Panc1 (cell line): ENCODE measurements at regions not wholly inside any gene's neighbourhood (a gene's known extent, or its start where the extent isn't known, plus 50 kb on each side); places are given as distances from the start of the nearest gene placed in this dataset.

Experiments used
- ATAC-seq: fragments of 200-7000 bp; cut with Tn5 transposase; 2 replicates; pipeline ENCODE4 v1.9.1; 2020; ENCODE audit warnings: mild to moderate bottlenecking, moderate library complexity
- BruUV-seq: library from RNA; stranded (reverse); fragments of 400-500 nt; replicated peaks from 2 replicates; lab custom pipeline; 2021; lab: Mats Ljungman, UMichigan
- CTCF ChIA-PET: fragments of 300-600 bp; sonication (Branson Sonifier 250); formaldehyde crosslinking; loops from one replicate; lab custom pipeline; 2022; ENCODE audit warnings: antibody characterized with exemption; lab: Charles Lee
- POLR2A ChIA-PET: fragments of 300-600 bp; sonication (Branson Sonifier 250); formaldehyde crosslinking; loops from one replicate; lab custom pipeline; 2022; ENCODE audit warnings: antibody characterized with exemption; lab: Charles Lee
- DNase-seq: peaks from one replicate; pipeline ENCODE4 v3.0.0-alpha.2; 2010; ENCODE audit warnings: low read depth, low spot score
- H3K27ac ChIP-seq: 2 replicates; pipeline ENCODE4 v1.5.1; 2011; ENCODE audit warnings: mild to moderate bottlenecking, low read length, inconsistent platforms
- H3K27me3 ChIP-seq: fragments of 200-500 bp; sonication (Bioruptor generic); 2 replicates; pipeline ENCODE4 v1.6.0; 2014; ENCODE audit warnings: low read length, inconsistent platforms; ENCODE audit not compliant: control insufficient read depth, insufficient read depth
- H3K36me3 ChIP-seq: fragments of 200-500 bp; sonication (Bioruptor generic); 2 replicates; pipeline ENCODE4 v1.5.1; 2014; ENCODE audit warnings: inconsistent platforms, mild to moderate bottlenecking, low read length, moderate library complexity; ENCODE audit not compliant: control insufficient read depth, insufficient read depth
- H3K4me1 ChIP-seq: 2 replicates; pipeline ENCODE4 v1.5.1; 2011; ENCODE audit warnings: inconsistent platforms, mild to moderate bottlenecking, low read length, moderate library complexity; ENCODE audit not compliant: control insufficient read depth, insufficient read depth
- H3K4me3 ChIP-seq, 2 experiments: 2 replicates each; pipeline ENCODE4 v1.5.1; 2011 to 2012; ENCODE audit warnings: low read depth in 2 of 2, low read length in 2 of 2, mild to moderate bottlenecking in 2 of 2, inconsistent platforms in 1 of 2, moderate library complexity in 1 of 2
- H3K9me3 ChIP-seq: fragments of 200-500 bp; sonication (Bioruptor generic); 2 replicates; pipeline ENCODE4 v1.5.1; 2014; ENCODE audit warnings: low read depth, mild to moderate bottlenecking, inconsistent platforms, low read length, moderate library complexity; ENCODE audit not compliant: control insufficient read depth, insufficient read depth
- POLR2AphosphoS5 ChIP-seq: IDR thresholded peaks from 2 replicates; pipeline ENCODE4 v1.6.1; 2012; ENCODE audit warnings: mild to moderate bottlenecking, low read depth, low read length, moderate library complexity
- SIN3A ChIP-seq: IDR thresholded peaks from 2 replicates; pipeline ENCODE4 v1.6.1; 2012; ENCODE audit warnings: low read depth, mild to moderate bottlenecking, low read length, moderate library complexity, borderline replicate concordance; ENCODE audit not compliant: insufficient read depth
- TCF7L2 ChIP-seq: IDR thresholded peaks from 2 replicates; pipeline ENCODE4 v1.6.1; 2011; ENCODE audit warnings: mild to moderate bottlenecking, low read depth, low read length, inconsistent platforms
- in situ Hi-C: cut with HindIII; loops from 2 replicates; pipeline ENCODE4 v1.10.0; 2016; ENCODE audit warnings: low sequenced_read_pairs, low pct_unique_long_range_greater_than_20kb
- intact Hi-C: fragments of 100-400 bp; cut with micrococcal nuclease; formaldehyde crosslinking; loops from one replicate; pipeline ENCODE4 v1.10.0; 2022; ENCODE audit not compliant: unreplicated experiment
- TF ChIP-seq, protein P1 (sequence below), 2 experiments: IDR thresholded peaks; 2 replicates each; pipeline ENCODE4 v1.6.1; 2011 to 2012; ENCODE audit warnings: low read depth in 2 of 2, control low read depth in 1 of 2, low read length in 1 of 2, mild to moderate bottlenecking in 1 of 2, moderate library complexity in 1 of 2; ENCODE audit not compliant: insufficient read depth in 1 of 2
- TF ChIP-seq, protein P2 (sequence below): fragments of 450-650 bp; IDR thresholded peaks from 2 replicates; pipeline ENCODE4 v1.5.1; 2017; ENCODE audit warnings: mild to moderate bottlenecking

DNA sequence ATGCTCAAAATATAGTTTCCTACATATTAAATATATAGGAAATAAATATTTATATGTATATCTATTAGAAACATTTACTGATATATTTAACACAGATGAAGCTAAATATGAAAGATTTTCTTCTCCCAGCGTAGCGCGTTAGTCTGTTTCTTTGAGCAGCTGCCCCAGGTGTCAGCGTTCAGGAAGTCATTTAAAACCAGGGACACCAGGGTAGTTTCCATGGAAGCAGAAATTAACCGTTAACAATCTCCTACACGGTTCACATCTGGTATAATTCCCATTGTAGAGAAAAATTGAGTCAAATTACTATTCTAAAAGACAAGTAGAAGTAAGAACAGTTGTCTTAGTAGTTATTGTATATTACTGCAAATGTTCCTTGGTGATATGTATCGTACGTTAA lies 1443.7 kb downstream of the MRPL39 start:
- in situ Hi-C loops (no loop called here), intact Hi-C loops (no loop called here)
- BruUV-seq = no TSS peak
- ATAC-seq (no peak), DNase-seq (no peak)
- no peaks in the 10 kb centered on the region for H3K9me3 ChIP-seq
- POLR2A ChIA-PET = no interaction called here
- H3K4me1 ChIP-seq = no peaks in the 10 kb centered on the region
- no peak for TF ChIP-seq SIN3A
- TF ChIP-seq, protein P1, sequence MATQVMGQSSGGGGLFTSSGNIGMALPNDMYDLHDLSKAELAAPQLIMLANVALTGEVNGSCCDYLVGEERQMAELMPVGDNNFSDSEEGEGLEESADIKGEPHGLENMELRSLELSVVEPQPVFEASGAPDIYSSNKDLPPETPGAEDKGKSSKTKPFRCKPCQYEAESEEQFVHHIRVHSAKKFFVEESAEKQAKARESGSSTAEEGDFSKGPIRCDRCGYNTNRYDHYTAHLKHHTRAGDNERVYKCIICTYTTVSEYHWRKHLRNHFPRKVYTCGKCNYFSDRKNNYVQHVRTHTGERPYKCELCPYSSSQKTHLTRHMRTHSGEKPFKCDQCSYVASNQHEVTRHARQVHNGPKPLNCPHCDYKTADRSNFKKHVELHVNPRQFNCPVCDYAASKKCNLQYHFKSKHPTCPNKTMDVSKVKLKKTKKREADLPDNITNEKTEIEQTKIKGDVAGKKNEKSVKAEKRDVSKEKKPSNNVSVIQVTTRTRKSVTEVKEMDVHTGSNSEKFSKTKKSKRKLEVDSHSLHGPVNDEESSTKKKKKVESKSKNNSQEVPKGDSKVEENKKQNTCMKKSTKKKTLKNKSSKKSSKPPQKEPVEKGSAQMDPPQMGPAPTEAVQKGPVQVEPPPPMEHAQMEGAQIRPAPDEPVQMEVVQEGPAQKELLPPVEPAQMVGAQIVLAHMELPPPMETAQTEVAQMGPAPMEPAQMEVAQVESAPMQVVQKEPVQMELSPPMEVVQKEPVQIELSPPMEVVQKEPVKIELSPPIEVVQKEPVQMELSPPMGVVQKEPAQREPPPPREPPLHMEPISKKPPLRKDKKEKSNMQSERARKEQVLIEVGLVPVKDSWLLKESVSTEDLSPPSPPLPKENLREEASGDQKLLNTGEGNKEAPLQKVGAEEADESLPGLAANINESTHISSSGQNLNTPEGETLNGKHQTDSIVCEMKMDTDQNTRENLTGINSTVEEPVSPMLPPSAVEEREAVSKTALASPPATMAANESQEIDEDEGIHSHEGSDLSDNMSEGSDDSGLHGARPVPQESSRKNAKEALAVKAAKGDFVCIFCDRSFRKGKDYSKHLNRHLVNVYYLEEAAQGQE (IDR thresholded peaks at IDR 0.05; ENCODE audit: insufficient read depth in 1 of 2, low read depth in 2 of 2, low read length in 1 of 2) = no peak
- no peak for TF ChIP-seq POLR2AphosphoS5
- TF ChIP-seq TCF7L2 = no peak
- TF ChIP-seq, protein P2, sequence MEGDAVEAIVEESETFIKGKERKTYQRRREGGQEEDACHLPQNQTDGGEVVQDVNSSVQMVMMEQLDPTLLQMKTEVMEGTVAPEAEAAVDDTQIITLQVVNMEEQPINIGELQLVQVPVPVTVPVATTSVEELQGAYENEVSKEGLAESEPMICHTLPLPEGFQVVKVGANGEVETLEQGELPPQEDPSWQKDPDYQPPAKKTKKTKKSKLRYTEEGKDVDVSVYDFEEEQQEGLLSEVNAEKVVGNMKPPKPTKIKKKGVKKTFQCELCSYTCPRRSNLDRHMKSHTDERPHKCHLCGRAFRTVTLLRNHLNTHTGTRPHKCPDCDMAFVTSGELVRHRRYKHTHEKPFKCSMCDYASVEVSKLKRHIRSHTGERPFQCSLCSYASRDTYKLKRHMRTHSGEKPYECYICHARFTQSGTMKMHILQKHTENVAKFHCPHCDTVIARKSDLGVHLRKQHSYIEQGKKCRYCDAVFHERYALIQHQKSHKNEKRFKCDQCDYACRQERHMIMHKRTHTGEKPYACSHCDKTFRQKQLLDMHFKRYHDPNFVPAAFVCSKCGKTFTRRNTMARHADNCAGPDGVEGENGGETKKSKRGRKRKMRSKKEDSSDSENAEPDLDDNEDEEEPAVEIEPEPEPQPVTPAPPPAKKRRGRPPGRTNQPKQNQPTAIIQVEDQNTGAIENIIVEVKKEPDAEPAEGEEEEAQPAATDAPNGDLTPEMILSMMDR = no peak
- no peaks in the 10 kb centered on the region for H3K27me3 ChIP-seq
- no peaks in the 10 kb centered on the region for H3K36me3 ChIP-seq
- CTCF ChIA-PET = no interaction called here
- no peak overlapping the region for H3K27ac ChIP-seq
- no peak overlapping the region for H3K4me3 ChIP-seq

DNA sequence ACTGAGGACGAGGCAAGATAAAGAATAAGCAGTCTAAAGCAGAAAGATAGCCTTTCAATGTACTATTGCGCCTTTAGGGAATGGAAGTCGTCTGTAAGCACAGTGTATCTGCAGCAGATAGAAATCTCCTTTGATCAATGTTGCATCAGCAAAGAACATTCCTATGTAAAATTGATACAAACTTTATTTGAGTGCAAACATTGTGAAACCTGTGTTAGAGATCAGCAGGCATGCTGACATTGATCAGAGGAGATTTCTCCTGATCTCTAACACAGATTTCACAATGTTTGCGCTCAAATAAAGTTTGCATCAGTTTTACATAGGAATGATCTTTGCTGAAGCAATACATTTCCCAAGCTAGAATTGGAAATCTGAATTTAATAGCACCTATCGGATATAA lies 1446.8 kb downstream of the MRPL39 start:
- no peaks in the 10 kb centered on the region for H3K9me3 ChIP-seq
- no peak for ATAC-seq
- TF ChIP-seq SIN3A (no peak), TCF7L2 (no peak), POLR2AphosphoS5 (no peak)
- TF ChIP-seq, protein P1 (IDR thresholded peaks at IDR 0.05; ENCODE audit: insufficient read depth in 1 of 2, low read depth in 2 of 2, low read length in 1 of 2) = no peak
- TF ChIP-seq, protein P2 = no peak
- H3K4me3 ChIP-seq = no peak overlapping the region
- ChIA-PET POLR2A (no interaction called here), CTCF (no interaction called here)
- no peak overlapping the region for H3K27ac ChIP-seq
- in situ Hi-C loops = no loop called here
- no peak for DNase-seq
- no TSS peak for BruUV-seq
- H3K4me1 ChIP-seq = no peaks in the 10 kb centered on the region
- H3K36me3 ChIP-seq = no peaks in the 10 kb centered on the region
- H3K27me3 ChIP-seq = no peaks in the 10 kb centered on the region
- intact Hi-C loops = no loop called here
